IPS-18c (cell line): ENCODE measurements at regions not wholly inside any gene's neighbourhood (a gene's known extent, or its start where the extent isn't known, plus 50 kb on each side); places are given as distances from the start of the nearest gene placed in this dataset.

Experiments
- H3K4me3 ChIP-seq: 2 replicates; pipeline ENCODE4 v1.7.0; 2013; ENCODE audit warnings: low read depth, mild to moderate bottlenecking, low read length, moderate library complexity; ENCODE audit not compliant: insufficient read depth
- H3K9me3 ChIP-seq: one replicate; pipeline ENCODE4 v1.6.1; 2013; ENCODE audit warnings: mild to moderate bottlenecking, low read length, moderate library complexity; ENCODE audit not compliant: control insufficient read depth, insufficient read depth

DNA sequence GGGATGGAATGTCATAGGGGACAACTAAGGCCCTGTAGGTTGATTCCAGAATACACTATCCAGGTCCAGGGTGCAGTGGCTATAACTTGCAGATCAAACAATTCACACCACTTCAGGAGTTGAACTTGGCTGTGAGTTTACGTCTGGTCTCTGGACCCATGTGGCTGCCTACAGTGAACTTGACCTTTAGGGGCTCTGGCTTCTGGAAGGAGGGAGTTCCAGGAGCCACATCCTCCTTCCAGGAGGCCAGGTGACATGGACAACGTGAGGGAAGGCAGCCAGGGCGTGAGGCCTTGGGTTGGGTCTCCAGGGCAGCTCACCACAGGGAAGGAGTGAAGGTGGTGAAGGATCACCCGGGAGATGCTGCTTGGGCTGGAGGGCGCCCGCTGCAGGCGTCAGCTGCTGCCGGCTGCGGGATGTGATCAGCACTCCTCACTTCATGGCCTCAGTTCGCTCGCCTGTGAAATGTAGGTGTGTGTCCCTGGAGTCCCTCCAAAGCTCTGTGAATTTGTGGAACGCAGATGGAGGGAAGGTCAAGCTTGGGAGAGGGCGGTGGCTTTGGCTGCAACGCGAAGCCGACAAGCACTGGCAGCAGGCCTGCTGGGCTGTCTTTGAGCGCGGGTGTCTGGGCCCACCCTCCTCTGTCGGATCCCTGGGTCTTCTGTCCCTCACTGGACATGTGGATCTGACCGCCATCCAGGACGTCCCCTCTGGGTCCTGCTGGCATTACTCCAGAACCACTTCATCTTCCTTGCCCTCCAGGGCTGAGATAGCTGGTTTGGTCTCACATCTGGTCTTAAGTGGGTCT lies 146.5 kb downstream of the GLI2 start:
- no peaks in the 10 kb centered on the region for H3K9me3 ChIP-seq
- H3K4me3 ChIP-seq = no peak overlapping the region

DNA sequence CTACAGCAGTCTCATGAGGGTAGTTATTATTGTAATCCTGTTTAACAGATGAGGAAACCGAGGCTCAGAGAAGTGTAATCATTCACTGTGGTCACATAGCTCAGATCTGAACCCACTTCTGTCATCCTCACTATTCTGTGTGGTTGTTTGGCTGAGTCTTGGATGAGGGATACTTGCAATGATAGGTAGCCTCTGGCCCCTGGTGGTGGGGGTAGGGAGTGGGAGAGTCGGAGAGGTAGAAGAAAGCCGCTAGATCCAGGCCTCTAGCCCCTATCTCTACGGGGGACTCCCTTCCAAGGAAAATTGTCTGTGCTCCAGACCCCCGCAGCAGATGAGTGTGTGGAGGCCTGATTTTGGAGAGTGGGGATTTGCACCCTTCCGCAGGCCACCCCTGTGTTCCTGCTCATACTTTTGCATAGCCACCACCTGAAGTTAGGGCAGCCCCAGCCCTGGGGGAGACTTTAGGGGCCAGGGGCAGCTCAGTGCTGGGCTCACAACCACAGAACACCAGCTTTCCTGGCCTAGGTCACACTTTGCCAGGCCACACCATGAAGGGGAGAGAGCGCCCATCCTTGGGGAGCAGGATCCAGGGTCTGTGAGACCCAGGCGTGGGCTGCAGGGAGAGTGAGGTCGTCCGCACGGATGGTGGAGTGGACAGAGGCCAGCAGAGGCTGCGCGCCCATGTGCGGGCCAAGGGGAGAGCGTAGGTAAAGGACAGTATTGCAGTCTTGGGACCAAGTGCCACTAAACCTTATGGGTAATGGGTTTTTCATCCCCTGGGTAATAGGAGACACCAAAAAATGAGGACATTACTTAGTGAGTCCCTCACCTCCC lies 148.2 kb downstream of the GLI2 start:
- H3K9me3 ChIP-seq = no peaks in the 10 kb centered on the region
- no peak overlapping the region for H3K4me3 ChIP-seq

DNA sequence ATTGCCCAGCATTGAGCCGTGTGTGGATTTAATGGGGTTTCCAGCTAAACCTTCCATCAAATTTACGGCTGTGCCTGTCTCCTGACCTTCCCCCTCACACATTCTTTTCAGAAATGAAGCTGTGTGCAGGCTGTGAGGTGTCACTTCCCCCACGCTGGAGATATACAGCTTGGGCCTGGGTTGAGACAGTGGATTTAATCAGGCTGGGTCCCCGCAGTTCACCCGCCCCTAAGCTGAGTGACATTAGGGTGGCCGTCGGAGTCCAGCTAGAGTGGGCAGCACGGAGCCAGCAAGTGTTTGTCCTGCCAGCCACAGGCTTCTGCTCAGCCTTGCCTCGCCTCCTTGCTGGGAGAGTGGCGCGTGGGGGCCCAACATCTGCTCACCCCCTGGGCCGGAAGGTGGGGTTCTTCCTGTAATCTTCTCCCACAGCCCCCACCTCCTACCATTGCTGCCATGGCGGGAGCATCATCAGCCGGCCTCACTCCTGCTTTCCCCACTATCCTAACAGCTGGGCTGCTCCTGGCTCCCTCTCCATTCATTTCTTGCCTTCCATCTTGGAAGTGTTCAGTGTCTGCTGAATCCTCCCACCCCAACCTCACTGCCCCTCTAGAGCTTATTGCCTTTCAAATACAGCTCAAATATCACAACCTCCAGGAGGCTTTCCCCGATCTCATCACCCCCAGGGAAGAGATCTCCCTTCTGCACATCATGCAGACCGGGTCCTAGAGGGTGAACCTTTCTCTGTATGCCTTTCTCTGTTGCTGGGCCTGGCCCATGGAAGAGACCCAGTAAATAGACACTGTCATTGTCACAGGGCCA lies 149.0 kb downstream of the GLI2 start:
- Histone ChIP-seq H3K9me3 (no peaks in the 10 kb centered on the region), H3K4me3 (no peak overlapping the region)

DNA sequence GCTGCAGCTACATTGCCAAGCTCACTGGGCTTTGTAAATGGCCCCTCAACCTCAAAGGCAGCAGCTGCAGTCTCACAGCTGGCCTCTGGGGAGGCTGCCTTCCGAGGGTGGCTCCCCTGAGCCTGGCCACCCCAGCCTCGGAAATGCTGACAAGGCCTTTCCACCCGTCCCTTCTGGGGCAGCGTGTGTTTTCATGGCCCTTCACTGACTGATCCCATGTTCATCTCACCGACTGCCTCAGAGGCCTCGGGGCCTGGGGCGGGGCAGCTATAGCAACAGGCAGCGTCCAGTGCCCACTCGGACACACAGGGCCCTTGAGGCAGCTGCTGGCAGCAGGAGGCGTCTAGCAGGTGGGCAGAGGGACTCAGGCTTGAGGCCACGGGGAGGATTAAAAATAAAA lies 149.7 kb downstream of the GLI2 start:
- H3K4me3 ChIP-seq = no peak overlapping the region
- H3K9me3 ChIP-seq = no peaks in the 10 kb centered on the region

DNA sequence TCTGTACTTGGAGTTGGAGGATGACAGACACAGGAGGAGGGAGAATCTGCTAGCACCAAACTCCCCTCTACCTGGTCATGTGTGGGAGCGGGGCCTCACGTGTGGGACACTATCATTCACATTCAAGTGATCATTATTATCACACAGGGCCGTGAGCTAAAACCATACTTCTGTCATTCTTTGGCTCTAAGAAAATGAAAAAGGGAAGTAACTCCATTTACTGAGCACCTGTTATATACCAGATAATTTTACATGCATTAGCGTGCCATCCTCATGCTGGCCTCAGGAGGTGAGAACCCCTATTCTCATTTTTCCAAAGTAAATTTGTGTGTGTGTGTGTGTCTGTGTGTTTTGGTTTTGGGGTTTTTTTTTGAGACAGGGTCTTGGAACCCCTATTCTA lies 150.1 kb downstream of the GLI2 start:
- Histone ChIP-seq H3K9me3 (no peaks in the 10 kb centered on the region), H3K4me3 (no peak overlapping the region)

DNA sequence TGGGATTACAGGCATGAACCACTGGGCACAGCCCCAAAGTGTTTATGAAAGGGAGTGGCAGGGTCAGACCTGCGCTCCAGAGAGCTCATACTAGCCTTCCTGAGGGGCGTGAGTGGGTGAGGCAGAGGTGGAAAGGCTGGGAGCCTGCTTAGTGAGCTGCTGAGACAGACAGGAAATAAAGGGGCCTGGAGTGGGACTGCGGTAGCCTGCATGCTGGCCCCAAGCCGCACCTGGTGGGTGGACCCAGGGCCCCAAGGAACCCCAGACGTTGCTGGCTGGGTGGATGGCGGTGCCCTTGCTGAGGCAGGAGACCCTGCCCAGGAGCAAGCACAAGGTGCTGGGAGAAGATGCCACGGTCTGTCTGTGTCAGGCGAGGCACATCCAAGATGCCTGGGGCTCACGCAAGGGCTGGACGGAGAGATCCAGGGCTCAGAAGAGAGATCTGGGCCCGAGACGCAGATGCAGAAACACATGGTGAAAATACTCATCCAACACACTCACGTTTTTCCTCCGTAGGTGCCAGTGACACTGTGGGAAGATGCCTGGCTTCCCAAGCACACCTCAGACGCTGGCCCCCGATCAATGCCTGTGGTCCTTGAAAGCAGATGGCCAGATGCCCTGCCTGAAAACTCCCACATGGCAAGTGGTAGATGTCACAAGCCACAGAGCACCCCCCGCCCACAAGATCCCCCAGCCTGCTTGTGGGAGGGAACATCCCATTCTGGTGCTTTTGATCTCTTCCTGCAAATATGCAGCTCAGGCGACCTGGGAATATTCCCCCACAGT lies 151.1 kb downstream of the GLI2 start:
- H3K4me3 ChIP-seq = no peak overlapping the region
- no peaks in the 10 kb centered on the region for H3K9me3 ChIP-seq

DNA sequence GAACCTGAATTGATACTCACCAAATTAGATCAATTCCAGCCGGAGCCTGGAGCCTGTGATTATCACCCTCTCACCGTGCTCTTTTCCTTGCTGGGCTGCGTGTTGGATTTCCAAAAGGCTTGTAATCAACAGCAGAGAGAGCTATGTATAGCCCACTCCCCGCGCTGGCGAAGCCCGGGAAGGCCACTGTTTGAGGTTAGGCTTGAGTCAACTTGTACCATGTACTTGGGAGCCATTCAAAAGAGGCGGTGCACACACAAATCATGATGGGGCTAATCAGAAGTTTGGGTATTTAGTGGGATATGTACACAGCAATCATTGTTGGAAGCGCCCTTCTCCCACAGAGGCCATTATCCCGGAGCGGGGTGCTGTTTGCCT lies 151.6 kb downstream of the GLI2 start:
- H3K4me3 ChIP-seq = no peak overlapping the region
- no peaks in the 10 kb centered on the region for H3K9me3 ChIP-seq

DNA sequence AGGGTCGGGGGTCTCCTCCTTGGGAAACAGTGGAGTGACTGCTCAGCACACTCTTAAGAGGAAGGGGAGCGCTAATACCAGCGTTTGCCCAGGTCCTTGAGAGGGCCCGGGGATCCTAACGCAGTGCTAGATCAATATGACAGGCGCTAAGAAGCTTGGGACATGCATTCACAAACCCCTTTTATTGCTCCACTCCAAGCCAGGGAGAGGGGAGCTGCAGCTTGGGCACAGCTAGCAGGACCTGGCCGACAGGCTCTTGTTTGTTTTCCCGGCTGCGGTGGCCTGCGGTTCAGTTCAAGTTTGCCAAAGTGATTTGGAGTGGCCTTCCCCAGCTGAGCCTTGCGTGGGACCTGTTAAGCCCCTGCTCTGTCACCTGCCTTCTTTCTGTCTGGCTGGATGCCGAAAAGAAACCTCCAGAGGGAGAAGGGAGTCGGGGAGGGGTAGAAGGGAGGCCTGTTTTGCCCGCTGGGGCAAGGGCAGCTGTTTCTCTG lies 152.1 kb downstream of the GLI2 start:
- Histone ChIP-seq H3K9me3 (no peaks in the 10 kb centered on the region), H3K4me3 (no peak overlapping the region)

DNA sequence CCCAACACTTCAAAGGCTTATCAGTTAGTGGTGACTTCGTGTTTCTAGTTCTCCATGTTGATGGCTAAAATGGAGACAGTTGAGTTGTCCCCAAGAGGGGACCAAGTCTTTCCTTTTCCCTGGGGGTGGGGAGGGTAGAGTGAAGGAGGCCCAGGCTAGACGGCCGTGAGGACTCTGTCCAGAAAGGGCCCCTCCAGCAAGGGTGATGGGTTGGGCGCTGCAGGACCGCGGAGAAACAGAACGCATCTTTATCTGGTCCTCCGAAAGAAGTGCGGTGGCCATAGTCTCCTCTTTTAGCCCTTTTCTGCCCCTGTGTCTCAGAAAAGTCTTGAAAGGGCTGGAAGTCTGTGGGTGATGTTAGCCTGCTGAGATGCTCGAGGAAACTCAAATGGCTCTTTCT lies 153.2 kb downstream of the GLI2 start:
- no peaks in the 10 kb centered on the region for H3K9me3 ChIP-seq

DNA sequence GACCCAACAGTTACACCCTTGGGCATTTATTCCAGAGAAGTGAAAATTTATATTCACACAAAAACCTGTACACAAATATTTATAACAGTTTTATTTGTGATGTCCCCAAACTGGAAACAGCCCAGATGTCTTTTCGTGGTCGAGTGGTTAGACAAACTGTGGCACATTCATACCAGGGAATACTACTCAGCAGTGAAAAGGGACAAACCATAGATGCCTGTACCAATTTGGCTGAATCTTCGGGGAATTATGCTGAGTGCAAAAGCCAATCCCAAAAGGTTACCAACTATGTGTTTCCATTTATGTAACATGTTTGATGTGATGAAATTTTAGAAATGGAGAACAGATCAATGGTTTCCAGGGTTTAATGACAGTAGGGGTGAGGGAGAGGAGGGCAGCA lies 154.3 kb downstream of the GLI2 start:
- H3K4me3 ChIP-seq = no peak overlapping the region
- no peaks in the 10 kb centered on the region for H3K9me3 ChIP-seq

More for the DNA sequence above, 153.2 kb downstream of the GLI2 start:
- H3K4me3 ChIP-seq = no peak overlapping the region

DNA sequence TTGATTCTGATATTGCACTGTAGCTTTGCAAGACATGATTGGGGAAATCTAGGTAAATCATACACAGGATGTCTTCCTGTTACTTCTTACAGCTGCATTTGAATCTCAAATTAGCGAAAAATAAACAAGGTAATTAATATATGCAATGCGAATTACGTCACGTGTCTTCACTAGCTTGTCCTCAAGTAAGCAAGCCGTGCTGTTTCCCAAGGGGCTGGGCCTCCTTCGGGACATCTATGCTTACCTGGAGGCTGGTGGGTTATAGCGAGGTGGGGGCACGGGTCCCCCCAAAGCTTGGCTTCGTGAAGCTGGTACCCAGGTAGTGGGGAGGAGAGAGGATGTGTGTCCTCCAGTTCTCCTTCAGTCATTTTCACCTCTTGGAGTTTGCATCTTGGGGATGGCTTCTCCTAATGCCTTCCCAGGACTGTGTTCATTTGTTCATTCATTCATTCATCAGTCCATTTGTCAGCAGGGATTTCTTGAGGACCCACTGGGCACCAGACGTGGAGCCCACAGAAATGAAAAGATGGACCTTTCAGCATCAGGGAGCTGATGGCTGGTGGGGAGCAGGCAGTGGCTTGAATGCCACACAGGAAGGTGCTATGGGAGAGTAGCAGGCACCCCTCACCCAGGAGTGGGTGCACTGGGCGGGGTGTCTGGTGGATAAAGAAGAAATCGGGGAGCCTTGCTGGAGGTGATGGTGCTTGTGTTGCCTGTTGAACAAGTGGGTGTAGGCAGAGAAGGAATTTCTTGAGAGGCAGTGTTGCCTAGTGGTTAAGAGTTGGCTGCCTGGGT lies 155.1 kb downstream of the GLI2 start:
- Histone ChIP-seq H3K4me3 (no peak overlapping the region), H3K9me3 (no peaks in the 10 kb centered on the region)

DNA sequence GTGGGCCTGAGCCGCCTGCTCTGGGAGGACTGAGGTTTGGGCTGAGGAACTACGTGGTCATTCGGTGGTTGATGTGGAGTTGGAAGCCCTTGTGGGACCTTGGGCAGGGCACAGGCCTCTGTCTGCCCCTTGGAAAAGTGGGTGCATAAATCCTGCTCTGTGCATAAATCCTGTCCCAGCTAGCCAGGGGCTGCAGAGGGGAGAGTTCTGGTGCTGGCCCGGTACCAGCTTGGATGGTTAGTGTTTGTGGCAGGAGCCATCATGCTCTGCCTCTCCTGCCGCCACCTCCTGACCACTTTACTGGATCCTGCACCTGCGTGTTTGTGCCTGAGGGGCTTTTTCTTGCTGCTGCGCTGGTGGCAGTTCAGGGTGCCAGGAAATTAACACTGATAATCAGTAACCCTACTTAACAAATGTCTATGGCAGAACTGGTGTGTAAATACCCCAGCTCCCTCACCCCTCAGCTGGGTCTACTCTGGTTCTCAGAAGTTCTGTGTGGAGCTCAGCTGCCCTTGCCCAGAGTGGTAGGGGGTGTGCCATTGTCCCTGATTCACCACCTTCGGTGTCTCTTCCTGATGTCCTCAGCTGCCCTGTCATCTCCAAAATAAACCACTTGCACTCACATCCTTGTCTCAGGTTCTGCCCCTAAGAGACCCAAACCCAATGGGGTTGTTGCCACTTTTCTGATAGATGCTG lies 156.8 kb downstream of the GLI2 start:
- H3K9me3 ChIP-seq = peaks cover 4% of the 10 kb centered on the region
- no peak overlapping the region; the same call in 1 of the 2 replicates for H3K4me3 ChIP-seq

DNA sequence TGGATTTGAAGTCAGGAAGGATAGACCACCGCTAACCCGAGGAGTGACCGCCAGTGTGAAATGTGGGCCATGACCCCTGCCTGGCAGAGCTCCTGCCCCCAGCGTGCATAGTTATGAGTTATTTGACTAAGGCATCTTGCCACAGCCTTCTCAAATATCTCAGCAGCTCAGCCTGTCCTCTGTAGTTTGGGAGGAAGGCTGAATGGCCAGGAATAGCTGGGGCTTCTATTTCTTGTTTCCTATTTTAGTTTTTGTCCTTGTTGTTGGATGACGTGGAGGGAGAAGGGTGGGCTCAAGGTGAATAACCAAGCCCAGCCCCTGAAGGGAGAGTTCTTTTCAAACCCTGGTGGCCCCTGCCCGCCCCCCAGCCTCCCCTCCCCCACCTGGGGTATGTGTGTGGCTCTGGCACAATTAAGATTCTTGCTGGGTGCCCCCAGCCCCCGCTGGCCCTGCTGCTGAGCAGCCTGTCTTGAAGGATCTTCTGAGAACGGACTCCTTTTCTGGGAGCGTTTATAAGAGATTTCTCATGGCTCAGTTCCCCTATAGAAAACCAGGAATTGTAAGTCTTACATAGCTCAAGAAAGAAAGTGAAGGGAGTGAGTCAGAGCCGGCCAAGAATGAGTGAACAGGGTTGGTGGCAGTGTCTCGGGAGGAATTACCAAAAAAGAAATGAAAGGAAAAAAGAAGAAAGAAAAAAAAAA lies 157.4 kb downstream of the GLI2 start:
- peaks cover 4% of the 10 kb centered on the region for H3K9me3 ChIP-seq
- no peak overlapping the region; the same call in 1 of the 2 replicates for H3K4me3 ChIP-seq

DNA sequence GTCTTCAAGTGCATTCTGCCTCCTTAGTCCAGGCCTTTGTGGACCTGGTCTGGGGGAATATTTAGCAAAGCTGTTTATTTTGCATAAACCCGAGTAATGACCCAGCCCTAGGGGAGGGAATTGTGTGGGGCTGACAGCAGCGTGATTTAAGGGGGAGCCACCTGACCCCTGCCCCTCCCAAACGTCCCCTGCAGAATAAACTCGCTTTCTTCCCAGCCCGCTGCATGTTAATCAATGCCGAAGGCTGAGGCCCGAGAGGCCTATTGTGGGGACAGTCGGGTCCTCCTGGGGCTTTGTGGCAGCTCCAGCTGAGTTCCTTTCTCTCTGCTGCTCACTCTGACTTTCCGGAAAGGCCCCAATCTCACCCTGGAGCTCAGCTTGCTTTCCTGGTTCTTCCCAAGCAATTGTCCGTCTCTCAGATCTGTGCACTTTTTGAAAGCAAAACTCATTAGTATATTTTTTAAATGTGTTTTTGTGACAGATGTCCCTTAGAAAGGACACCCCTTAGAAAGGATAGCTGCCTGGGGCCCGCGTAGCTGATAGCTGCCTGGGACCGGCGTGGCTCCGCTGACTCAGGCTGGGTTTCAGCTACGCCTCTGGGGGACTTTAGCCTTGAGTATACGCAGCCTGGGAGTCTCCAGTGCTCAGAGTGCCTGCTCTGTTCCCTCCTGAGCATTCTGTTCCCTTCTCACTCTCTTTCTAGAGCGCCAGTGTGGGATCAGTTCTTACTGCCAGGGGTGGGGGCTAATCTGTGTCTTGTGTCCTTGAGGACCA lies 158.3 kb downstream of the GLI2 start:
- Histone ChIP-seq H3K4me3 (peak overlapping the region; percentile 5; the same call in 1 of the 2 replicates), H3K9me3 (peaks cover 4% of the 10 kb centered on the region)
